Astrocyte (in vitro differentiated cells and primary cell): ENCODE measurements at regions not wholly inside any gene's neighbourhood (a gene's known extent, or its start where the extent isn't known, plus 50 kb on each side); places are given as distances from the start of the nearest gene placed in this dataset.

Experiments used
- DNase-seq: peaks from one replicate; pipeline ENCODE4 v3.0.0-alpha.2; 2010; ENCODE audit warnings: low read depth
- FAIRE-seq: peaks from 2 replicates; lab custom pipeline; 2011; peaks lifted over from hg19 to GRCh38; lab: Jason Lieb, UNC
- H2AFZ ChIP-seq: 2 replicates; pipeline ENCODE4 v1.6.0; 2012; ENCODE audit warnings: low read depth, low read length, inconsistent platforms
- H3K27ac ChIP-seq: 2 replicates; pipeline ENCODE4 v1.5.1; 2011; ENCODE audit warnings: low read depth, low read length, inconsistent platforms
- H3K27me3 ChIP-seq: 2 replicates; pipeline ENCODE4 v1.6.0; 2011; ENCODE audit warnings: low read length, inconsistent platforms; ENCODE audit not compliant: insufficient read depth
- H3K36me3 ChIP-seq: 2 replicates; pipeline ENCODE4 v1.5.1; 2011; ENCODE audit warnings: low read length, inconsistent platforms; ENCODE audit not compliant: insufficient read depth
- H3K4me1 ChIP-seq: 2 replicates; pipeline ENCODE4 v1.5.1; 2011; ENCODE audit warnings: low read length, inconsistent platforms; ENCODE audit not compliant: insufficient read depth
- H3K4me2 ChIP-seq: 2 replicates; pipeline ENCODE4 v1.6.0; 2012; ENCODE audit warnings: low read length, inconsistent platforms
- H3K4me3 ChIP-seq: 2 replicates; pipeline ENCODE4 v1.5.1; 2011; ENCODE audit warnings: low read depth, mild to moderate bottlenecking, low read length, inconsistent platforms; ENCODE audit not compliant: insufficient read depth
- H3K79me2 ChIP-seq: 2 replicates; pipeline ENCODE4 v1.6.0; 2012; ENCODE audit warnings: mild to moderate bottlenecking, low read length, inconsistent platforms; ENCODE audit not compliant: insufficient read depth
- H3K9ac ChIP-seq: 2 replicates; pipeline ENCODE4 v1.6.0; 2012; ENCODE audit warnings: mild to moderate bottlenecking, low read length, inconsistent platforms
- H3K9me3 ChIP-seq: 2 replicates; pipeline ENCODE4 v1.5.1; 2012; ENCODE audit warnings: low read depth, mild to moderate bottlenecking, low read length, inconsistent platforms; ENCODE audit not compliant: insufficient read depth
- H4K20me1 ChIP-seq: 2 replicates; pipeline ENCODE4 v1.6.0; 2012; ENCODE audit warnings: low read length, inconsistent platforms; ENCODE audit not compliant: insufficient read depth
- H3K27ac Mint-ChIP-seq: one replicate; pipeline ENCODE4 v1.8.0; 2021; ENCODE audit warnings: mild to moderate bottlenecking, mixed read lengths; ENCODE audit not compliant: unreplicated experiment
- H3K27me3 Mint-ChIP-seq: one replicate; pipeline ENCODE4 v1.8.0; 2021; ENCODE audit warnings: low read depth, mixed read lengths; ENCODE audit not compliant: unreplicated experiment
- H3K36me3 Mint-ChIP-seq: one replicate; pipeline ENCODE4 v1.8.0; 2021; ENCODE audit warnings: low read depth, mixed read lengths; ENCODE audit not compliant: unreplicated experiment
- H3K4me1 Mint-ChIP-seq: one replicate; pipeline ENCODE4 v1.8.0; 2021; ENCODE audit warnings: low read depth, mixed read lengths; ENCODE audit not compliant: unreplicated experiment
- H3K4me3 Mint-ChIP-seq: one replicate; pipeline ENCODE4 v1.8.0; 2021; ENCODE audit warnings: mild to moderate bottlenecking, moderate library complexity, mixed read lengths; ENCODE audit not compliant: unreplicated experiment
- H3K9me3 Mint-ChIP-seq: one replicate; pipeline ENCODE4 v1.8.0; 2021; ENCODE audit warnings: mild to moderate bottlenecking, mixed read lengths; ENCODE audit not compliant: unreplicated experiment
- EZH2 ChIP-seq: IDR thresholded peaks from 2 replicates; pipeline ENCODE4 v1.6.1; 2012; ENCODE audit warnings: mild to moderate bottlenecking, low read length, inconsistent platforms; ENCODE audit not compliant: insufficient read depth
- TF ChIP-seq, protein P1 (sequence below): IDR thresholded peaks from 2 replicates; pipeline ENCODE4 v1.5.1; 2011; ENCODE audit warnings: low read depth, mild to moderate bottlenecking, inconsistent platforms, low read length, moderate library complexity; ENCODE audit not compliant: insufficient read depth

DNA sequence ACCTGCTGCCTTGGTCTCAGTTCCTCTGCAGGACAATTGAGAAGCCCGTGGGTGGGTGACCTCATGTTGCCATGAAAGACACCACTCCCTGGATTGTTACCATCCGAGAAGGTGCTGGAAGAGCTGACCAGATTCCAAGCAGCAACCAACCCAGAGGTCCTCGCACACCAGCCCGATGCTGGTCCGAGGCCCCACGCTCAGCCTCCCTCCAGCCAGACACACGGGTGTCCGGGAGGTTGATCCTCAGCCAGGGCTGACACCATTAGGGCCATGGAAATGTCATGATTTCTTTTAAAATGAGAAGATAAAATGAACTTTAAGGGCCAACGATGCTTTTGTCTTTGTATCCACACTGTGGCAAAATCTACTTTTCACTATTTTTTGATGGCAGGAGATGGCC lies 242.3 kb downstream of the RBFOX3 start:
- Mint-ChIP-seq H3K27ac (no peak overlapping the region), H3K9me3 (no peaks in the 10 kb centered on the region), H3K27me3 (peaks cover 77% of the 10 kb centered on the region), H3K36me3 (no peaks in the 10 kb centered on the region), H3K4me3 (no peak overlapping the region), H3K4me1 (no peaks in the 10 kb centered on the region)
- H4K20me1 ChIP-seq: no peaks in the 10 kb centered on the region
- H3K79me2 ChIP-seq: no peaks in the 10 kb centered on the region
- H3K27me3 ChIP-seq: peaks cover 3% of the 10 kb centered on the region
- no peak overlapping the region for H3K27ac ChIP-seq
- H3K36me3 ChIP-seq: no peaks in the 10 kb centered on the region
- no peaks in the 10 kb centered on the region for H3K9me3 ChIP-seq
- H3K4me1 ChIP-seq: no peaks in the 10 kb centered on the region
- no peak overlapping the region for H2AFZ ChIP-seq
- TF ChIP-seq, protein P1, sequence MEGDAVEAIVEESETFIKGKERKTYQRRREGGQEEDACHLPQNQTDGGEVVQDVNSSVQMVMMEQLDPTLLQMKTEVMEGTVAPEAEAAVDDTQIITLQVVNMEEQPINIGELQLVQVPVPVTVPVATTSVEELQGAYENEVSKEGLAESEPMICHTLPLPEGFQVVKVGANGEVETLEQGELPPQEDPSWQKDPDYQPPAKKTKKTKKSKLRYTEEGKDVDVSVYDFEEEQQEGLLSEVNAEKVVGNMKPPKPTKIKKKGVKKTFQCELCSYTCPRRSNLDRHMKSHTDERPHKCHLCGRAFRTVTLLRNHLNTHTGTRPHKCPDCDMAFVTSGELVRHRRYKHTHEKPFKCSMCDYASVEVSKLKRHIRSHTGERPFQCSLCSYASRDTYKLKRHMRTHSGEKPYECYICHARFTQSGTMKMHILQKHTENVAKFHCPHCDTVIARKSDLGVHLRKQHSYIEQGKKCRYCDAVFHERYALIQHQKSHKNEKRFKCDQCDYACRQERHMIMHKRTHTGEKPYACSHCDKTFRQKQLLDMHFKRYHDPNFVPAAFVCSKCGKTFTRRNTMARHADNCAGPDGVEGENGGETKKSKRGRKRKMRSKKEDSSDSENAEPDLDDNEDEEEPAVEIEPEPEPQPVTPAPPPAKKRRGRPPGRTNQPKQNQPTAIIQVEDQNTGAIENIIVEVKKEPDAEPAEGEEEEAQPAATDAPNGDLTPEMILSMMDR: no peak
- TF ChIP-seq EZH2: no peak
- FAIRE-seq: no peak
- H3K4me3 ChIP-seq: no peak overlapping the region
- no peak overlapping the region for H3K4me2 ChIP-seq
- no peak for DNase-seq
- no peak overlapping the region for H3K9ac ChIP-seq

DNA sequence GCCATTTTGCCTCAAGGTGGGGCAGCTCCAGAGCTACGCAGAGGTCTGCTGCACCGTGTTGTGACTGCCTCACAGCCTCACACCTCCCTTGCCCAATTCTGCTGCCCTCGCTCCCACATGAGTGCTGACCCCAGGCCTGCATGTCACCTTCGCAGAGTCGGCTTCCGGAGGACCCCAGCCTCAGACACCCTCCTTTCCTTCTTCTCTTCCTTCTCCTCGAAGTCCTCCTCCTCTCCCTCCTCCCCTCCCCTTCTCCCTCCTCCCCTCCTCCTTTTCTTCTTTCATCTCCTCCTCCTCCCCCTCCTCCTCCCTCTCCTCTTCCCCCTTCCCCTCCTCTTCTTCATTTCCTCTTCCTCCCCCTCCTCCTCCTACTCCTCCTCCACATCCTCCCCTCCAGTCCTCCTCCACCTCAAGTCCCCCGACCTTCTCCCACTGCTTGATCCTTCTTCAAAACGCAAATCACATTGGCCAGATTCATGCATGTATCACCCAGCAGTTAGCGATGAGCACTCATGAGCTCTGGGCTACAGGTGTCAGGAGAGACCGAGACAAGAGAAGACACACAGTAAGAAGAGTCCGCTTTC lies 243.8 kb downstream of the RBFOX3 start:
- Histone ChIP-seq H3K4me2 (no peak overlapping the region), H3K4me1 (no peaks in the 10 kb centered on the region), H3K36me3 (no peaks in the 10 kb centered on the region), H2AFZ (no peak overlapping the region), H3K79me2 (no peaks in the 10 kb centered on the region), H3K27me3 (peaks cover 3% of the 10 kb centered on the region), H4K20me1 (no peaks in the 10 kb centered on the region), H3K27ac (no peak overlapping the region), H3K9ac (no peak overlapping the region), H3K4me3 (no peak overlapping the region), H3K9me3 (no peaks in the 10 kb centered on the region)
- no peak for FAIRE-seq
- TF ChIP-seq, protein P1: no peak
- TF ChIP-seq EZH2: no peak
- no peak for DNase-seq
- no peaks in the 10 kb centered on the region for H3K9me3 Mint-ChIP-seq
- no peaks in the 10 kb centered on the region for H3K36me3 Mint-ChIP-seq
- peaks cover 83% of the 10 kb centered on the region for H3K27me3 Mint-ChIP-seq
- H3K4me1 Mint-ChIP-seq: no peaks in the 10 kb centered on the region
- no peak overlapping the region for H3K27ac Mint-ChIP-seq
- H3K4me3 Mint-ChIP-seq: no peak overlapping the region

DNA sequence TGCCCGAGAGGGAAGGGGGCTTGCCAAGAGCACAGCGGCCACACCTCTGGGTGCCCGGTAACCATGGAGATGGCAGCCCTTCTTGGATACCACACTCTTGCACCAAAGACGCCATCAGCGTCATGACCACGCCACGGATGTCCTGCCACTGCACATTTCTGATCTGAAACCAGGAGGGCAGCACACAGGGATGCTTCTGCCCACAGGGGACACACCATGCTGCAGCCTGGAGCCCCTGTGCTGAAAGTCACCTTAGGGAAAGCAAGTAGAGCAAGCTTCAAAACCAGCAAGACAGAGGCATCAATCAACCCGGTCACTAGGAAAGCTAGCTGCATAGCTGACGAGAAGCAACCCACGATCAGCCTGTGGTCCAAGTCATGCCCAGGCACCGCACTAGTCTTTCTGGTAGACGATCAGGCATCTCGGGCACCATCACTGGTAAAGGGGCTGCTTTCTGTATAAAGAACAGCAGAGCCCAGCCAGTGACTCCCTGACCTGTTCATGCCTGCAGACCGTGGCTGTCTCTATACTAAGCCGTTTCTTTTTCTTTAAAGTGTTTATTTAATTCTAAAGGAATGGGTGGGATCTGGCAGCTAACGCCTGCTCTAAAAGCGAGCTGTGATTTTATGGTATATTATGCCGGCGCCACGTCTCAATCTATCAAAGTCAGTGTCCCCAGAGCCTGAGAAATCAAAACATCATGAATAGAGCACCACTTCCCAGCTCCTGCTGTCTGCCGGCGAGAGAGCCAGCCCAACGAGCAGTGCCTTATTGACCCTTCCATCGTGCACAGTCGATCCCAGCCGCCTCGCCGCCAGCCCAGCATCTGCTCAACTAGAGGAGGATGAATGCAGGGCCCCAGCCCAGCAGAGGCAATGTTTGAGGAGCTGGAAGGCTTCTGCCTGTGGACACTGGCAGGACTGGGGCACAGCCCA lies 244.7 kb downstream of the RBFOX3 start:
- no peaks in the 10 kb centered on the region for H3K36me3 ChIP-seq
- H3K4me1 ChIP-seq: no peaks in the 10 kb centered on the region
- no peak overlapping the region for H3K4me3 ChIP-seq
- no peaks in the 10 kb centered on the region for H3K36me3 Mint-ChIP-seq
- H3K9me3 Mint-ChIP-seq: no peaks in the 10 kb centered on the region
- no peak for FAIRE-seq
- peaks cover 3% of the 10 kb centered on the region for H3K27me3 ChIP-seq
- H4K20me1 ChIP-seq: no peaks in the 10 kb centered on the region
- H3K9ac ChIP-seq: no peak overlapping the region
- no peaks in the 10 kb centered on the region for H3K4me1 Mint-ChIP-seq
- no peak overlapping the region for H2AFZ ChIP-seq
- no peak overlapping the region for H3K27ac ChIP-seq
- no peaks in the 10 kb centered on the region for H3K9me3 ChIP-seq
- no peak overlapping the region for H3K27ac Mint-ChIP-seq
- H3K4me3 Mint-ChIP-seq: no peak overlapping the region
- H3K27me3 Mint-ChIP-seq: peaks cover 78% of the 10 kb centered on the region
- DNase-seq: no peak
- TF ChIP-seq EZH2: no peak
- TF ChIP-seq, protein P1: no peak
- H3K79me2 ChIP-seq: no peaks in the 10 kb centered on the region
- no peak overlapping the region for H3K4me2 ChIP-seq
